ENCODE measurements at regions not wholly inside any gene's neighbourhood (a gene's known extent, or its start where the extent isn't known, plus 50 kb on each side); places are given as distances from the start of the nearest gene placed in this dataset.

- no peak for TF ChIP-seq ZHX2 (IDR thresholded peaks at IDR 0.05; ENCODE audit: low read depth)
- TF ChIP-seq ZHX2 (CRISPR knock-in tag; IDR thresholded peaks at IDR 0.05; ENCODE audit: borderline replicate concordance), result no peak
- no peak for TF ChIP-seq ZNF782 (CRISPR knock-in tag; IDR thresholded peaks at IDR 0.05; ENCODE audit: borderline replicate concordance)
- no peak for TF ChIP-seq CCDC6 (CRISPR knock-in tag; IDR thresholded peaks at IDR 0.05)
- TF ChIP-seq ZNF660 (CRISPR knock-in tag; IDR thresholded peaks at IDR 0.05; ENCODE audit: borderline replicate concordance, low read depth), result no peak
- no peak for TF ChIP-seq CBX5 (CRISPR knock-in tag; IDR thresholded peaks at IDR 0.05; ENCODE audit: borderline replicate concordance)
- TF ChIP-seq MYC (CRISPR knock-in tag; IDR thresholded peaks at IDR 0.05; ENCODE audit: borderline replicate concordance), result no peak
- no peak for TF ChIP-seq GLI4 (CRISPR knock-in tag; IDR thresholded peaks at IDR 0.05; ENCODE audit: borderline replicate concordance)
- no peak for TF ChIP-seq ZNF24 (IDR thresholded peaks at IDR 0.05)
- no peak for TF ChIP-seq ZNF207 (IDR thresholded peaks at IDR 0.05; ENCODE audit: borderline replicate concordance)
- no peak for TF ChIP-seq ZNF432 (CRISPR knock-in tag; IDR thresholded peaks at IDR 0.05; ENCODE audit: borderline replicate concordance)
- no peak for TF ChIP-seq PHF21A (CRISPR knock-in tag; IDR thresholded peaks at IDR 0.05)
Measured at GRCh38 chr4:23667659-23668058, 222.2 kb downstream of the PPARGC1A start.

Data from HepG2 (cell line).